WTC11 (cell line): ENCODE measurements at regions not wholly inside any gene's neighbourhood (a gene's known extent, or its start where the extent isn't known, plus 50 kb on each side); places are given as distances from the start of the nearest gene placed in this dataset.

Experiments
- ATAC-seq: fragments of 200-7000 bp; cut with Tn5 transposase; 2 replicates; pipeline ENCODE4 v1.10.0; 2021; ENCODE audit warnings: mild to moderate bottlenecking, moderate library complexity
- CTCF ChIA-PET: fragments of 300-600 bp; sonication (Branson Sonifier 250); formaldehyde crosslinking; loops from one replicate; lab custom pipeline; 2021; ENCODE audit warnings: antibody characterized with exemption; lab: Charles Lee
- POLR2A ChIA-PET: fragments of 350-600 bp; sonication (Branson Sonifier 250); formaldehyde crosslinking; loops from one replicate; lab custom pipeline; 2021; ENCODE audit warnings: antibody characterized with exemption; lab: Charles Lee
- DNase-seq: peaks from one replicate; pipeline ENCODE4 v3.0.0; 2021; ENCODE audit warnings: low spot score
- H3K27ac Mint-ChIP-seq: 2 replicates; pipeline ENCODE4 v1.8.0; 2021; ENCODE audit warnings: mixed read lengths
- H3K27me3 Mint-ChIP-seq: 2 replicates; pipeline ENCODE4 v1.8.0; 2021; ENCODE audit warnings: low read depth, mild to moderate bottlenecking, moderate library complexity, mixed read lengths
- H3K36me3 Mint-ChIP-seq: 2 replicates; pipeline ENCODE4 v1.8.0; 2021; ENCODE audit warnings: mixed read lengths
- H3K4me1 Mint-ChIP-seq: 2 replicates; pipeline ENCODE4 v1.8.0; 2022; ENCODE audit warnings: mixed read lengths
- H3K4me3 Mint-ChIP-seq: 2 replicates; pipeline ENCODE4 v1.8.0; 2021; ENCODE audit warnings: mild to moderate bottlenecking, moderate library complexity, mixed read lengths
- H3K9me3 Mint-ChIP-seq: 2 replicates; pipeline ENCODE4 v1.8.0; 2021; ENCODE audit warnings: mixed read lengths
- GTF2I ChIP-seq: fragments of 250-450 bp; sonication (Bioruptor Pico); conservative IDR thresholded peaks from 2 replicates; pipeline ENCODE4 v1.4.0; 2021; ENCODE audit warnings: mild to moderate bottlenecking
- JAZF1 ChIP-seq: fragments of 250-450 bp; sonication (Bioruptor Pico); IDR thresholded peaks from 2 replicates; pipeline ENCODE4 v1.9.0; 2021; ENCODE audit warnings: moderate library complexity, mild to moderate bottlenecking, inconsistent platforms
- PRRX2 ChIP-seq: fragments of 250-450 bp; sonication (Bioruptor Pico); IDR thresholded peaks from 2 replicates; pipeline ENCODE4 v1.8.0; 2021; ENCODE audit warnings: mild to moderate bottlenecking
- RELA ChIP-seq: sonication (generic); formaldehyde crosslinking; IDR thresholded peaks from 2 replicates; pipeline ENCODE4 v1.8.1; 2022; ENCODE audit warnings: missing genetic modification reagents, mild to moderate bottlenecking, borderline replicate concordance
- TCF7 ChIP-seq: sonication (generic); formaldehyde crosslinking; IDR thresholded peaks from 2 replicates; pipeline ENCODE4 v1.8.0; 2022; ENCODE audit warnings: mild to moderate bottlenecking, low read depth, missing genetic modification reagents, moderate library complexity
- TP53 ChIP-seq: sonication (generic); formaldehyde crosslinking; IDR thresholded peaks from 2 replicates; pipeline ENCODE4 v1.8.1; 2023; ENCODE audit warnings: mild to moderate bottlenecking, missing genetic modification reagents
- ZBTB21 ChIP-seq: sonication (generic); formaldehyde crosslinking; IDR thresholded peaks from 2 replicates; pipeline ENCODE4 v1.8.1; 2023; ENCODE audit warnings: mild to moderate bottlenecking, missing genetic modification reagents, borderline replicate concordance
- ZNF121 ChIP-seq: sonication (generic); formaldehyde crosslinking; IDR thresholded peaks from 2 replicates; pipeline ENCODE4 v1.8.0; 2023; ENCODE audit warnings: missing genetic modification reagents
- ZNF232 ChIP-seq: sonication (generic); formaldehyde crosslinking; IDR thresholded peaks from 2 replicates; pipeline ENCODE4 v1.8.0; 2022; ENCODE audit warnings: mild to moderate bottlenecking, missing genetic modification reagents
- ZNF416 ChIP-seq: fragments of 250-450 bp; sonication (Bioruptor Pico); IDR thresholded peaks from 2 replicates; pipeline ENCODE4 v1.9.0; 2021; ENCODE audit warnings: mild to moderate bottlenecking, inconsistent platforms
- ZNF671 ChIP-seq: fragments of 250-450 bp; sonication (Bioruptor Pico); IDR thresholded peaks from 2 replicates; pipeline ENCODE4 v1.8.0; 2021; ENCODE audit warnings: mild to moderate bottlenecking
- TF ChIP-seq, protein P1 (sequence below): sonication (generic); formaldehyde crosslinking; IDR thresholded peaks from 2 replicates; pipeline ENCODE4 v1.8.0; 2023; ENCODE audit warnings: mild to moderate bottlenecking, missing genetic modification reagents
- TF ChIP-seq, protein P2 (sequence below): sonication (generic); formaldehyde crosslinking; IDR thresholded peaks from 2 replicates; pipeline ENCODE4 v1.8.1; 2023; ENCODE audit warnings: mild to moderate bottlenecking, missing genetic modification reagents
- TF ChIP-seq, protein P3 (sequence below): sonication (generic); formaldehyde crosslinking; IDR thresholded peaks from 2 replicates; pipeline ENCODE4 v1.8.0; 2022; ENCODE audit warnings: mild to moderate bottlenecking, missing genetic modification reagents
- TF ChIP-seq, protein P4 (sequence below): sonication (generic); formaldehyde crosslinking; IDR thresholded peaks from 2 replicates; pipeline ENCODE4 v1.8.0; 2022; ENCODE audit warnings: mild to moderate bottlenecking, missing genetic modification reagents
- TF ChIP-seq, protein P5 (sequence below): fragments of 250-450 bp; sonication (Bioruptor Pico); IDR thresholded peaks from 2 replicates; pipeline ENCODE4 v1.9.0; 2021; ENCODE audit warnings: moderate library complexity, mild to moderate bottlenecking, inconsistent platforms, borderline replicate concordance
- TF ChIP-seq, protein P6 (sequence below): sonication (generic); formaldehyde crosslinking; IDR thresholded peaks from 2 replicates; pipeline ENCODE4 v1.8.1; 2023; ENCODE audit warnings: mild to moderate bottlenecking, missing genetic modification reagents, moderate library complexity
- TF ChIP-seq, protein P7 (sequence below): sonication (generic); formaldehyde crosslinking; conservative IDR thresholded peaks from 2 replicates; pipeline ENCODE4 v1.8.1; 2022; ENCODE audit warnings: mild to moderate bottlenecking, missing genetic modification reagents

DNA sequence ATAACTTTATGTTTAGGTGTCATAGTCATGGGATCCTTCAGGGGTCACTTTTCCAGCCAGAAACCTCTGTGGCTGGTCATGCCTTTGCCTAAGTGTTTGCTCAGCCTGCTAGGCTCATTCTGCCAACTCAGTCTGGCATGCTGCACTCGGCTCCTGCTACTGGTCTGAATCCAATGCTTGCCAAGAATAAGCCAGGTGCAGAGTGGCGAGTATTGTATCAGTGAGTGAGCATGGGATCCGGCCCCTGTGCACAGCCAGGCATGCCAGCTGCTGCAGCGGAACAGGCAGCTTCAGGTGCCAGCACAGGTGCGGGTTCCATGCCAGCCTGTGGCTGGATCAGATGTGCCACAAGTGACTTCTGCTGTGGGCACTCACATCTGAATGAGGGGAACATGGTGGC is 1269.3 kb upstream of the CNTN5 start (continued):
- TF ChIP-seq, protein P1, sequence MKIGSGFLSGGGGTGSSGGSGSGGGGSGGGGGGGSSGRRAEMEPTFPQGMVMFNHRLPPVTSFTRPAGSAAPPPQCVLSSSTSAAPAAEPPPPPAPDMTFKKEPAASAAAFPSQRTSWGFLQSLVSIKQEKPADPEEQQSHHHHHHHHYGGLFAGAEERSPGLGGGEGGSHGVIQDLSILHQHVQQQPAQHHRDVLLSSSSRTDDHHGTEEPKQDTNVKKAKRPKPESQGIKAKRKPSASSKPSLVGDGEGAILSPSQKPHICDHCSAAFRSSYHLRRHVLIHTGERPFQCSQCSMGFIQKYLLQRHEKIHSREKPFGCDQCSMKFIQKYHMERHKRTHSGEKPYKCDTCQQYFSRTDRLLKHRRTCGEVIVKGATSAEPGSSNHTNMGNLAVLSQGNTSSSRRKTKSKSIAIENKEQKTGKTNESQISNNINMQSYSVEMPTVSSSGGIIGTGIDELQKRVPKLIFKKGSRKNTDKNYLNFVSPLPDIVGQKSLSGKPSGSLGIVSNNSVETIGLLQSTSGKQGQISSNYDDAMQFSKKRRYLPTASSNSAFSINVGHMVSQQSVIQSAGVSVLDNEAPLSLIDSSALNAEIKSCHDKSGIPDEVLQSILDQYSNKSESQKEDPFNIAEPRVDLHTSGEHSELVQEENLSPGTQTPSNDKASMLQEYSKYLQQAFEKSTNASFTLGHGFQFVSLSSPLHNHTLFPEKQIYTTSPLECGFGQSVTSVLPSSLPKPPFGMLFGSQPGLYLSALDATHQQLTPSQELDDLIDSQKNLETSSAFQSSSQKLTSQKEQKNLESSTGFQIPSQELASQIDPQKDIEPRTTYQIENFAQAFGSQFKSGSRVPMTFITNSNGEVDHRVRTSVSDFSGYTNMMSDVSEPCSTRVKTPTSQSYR (CRISPR knock-in tag) = no peak
- TF ChIP-seq, protein P2, sequence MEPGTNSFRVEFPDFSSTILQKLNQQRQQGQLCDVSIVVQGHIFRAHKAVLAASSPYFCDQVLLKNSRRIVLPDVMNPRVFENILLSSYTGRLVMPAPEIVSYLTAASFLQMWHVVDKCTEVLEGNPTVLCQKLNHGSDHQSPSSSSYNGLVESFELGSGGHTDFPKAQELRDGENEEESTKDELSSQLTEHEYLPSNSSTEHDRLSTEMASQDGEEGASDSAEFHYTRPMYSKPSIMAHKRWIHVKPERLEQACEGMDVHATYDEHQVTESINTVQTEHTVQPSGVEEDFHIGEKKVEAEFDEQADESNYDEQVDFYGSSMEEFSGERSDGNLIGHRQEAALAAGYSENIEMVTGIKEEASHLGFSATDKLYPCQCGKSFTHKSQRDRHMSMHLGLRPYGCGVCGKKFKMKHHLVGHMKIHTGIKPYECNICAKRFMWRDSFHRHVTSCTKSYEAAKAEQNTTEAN (CRISPR knock-in tag) = no peak
- no peak for TF ChIP-seq JAZF1
- TF ChIP-seq, protein P3, sequence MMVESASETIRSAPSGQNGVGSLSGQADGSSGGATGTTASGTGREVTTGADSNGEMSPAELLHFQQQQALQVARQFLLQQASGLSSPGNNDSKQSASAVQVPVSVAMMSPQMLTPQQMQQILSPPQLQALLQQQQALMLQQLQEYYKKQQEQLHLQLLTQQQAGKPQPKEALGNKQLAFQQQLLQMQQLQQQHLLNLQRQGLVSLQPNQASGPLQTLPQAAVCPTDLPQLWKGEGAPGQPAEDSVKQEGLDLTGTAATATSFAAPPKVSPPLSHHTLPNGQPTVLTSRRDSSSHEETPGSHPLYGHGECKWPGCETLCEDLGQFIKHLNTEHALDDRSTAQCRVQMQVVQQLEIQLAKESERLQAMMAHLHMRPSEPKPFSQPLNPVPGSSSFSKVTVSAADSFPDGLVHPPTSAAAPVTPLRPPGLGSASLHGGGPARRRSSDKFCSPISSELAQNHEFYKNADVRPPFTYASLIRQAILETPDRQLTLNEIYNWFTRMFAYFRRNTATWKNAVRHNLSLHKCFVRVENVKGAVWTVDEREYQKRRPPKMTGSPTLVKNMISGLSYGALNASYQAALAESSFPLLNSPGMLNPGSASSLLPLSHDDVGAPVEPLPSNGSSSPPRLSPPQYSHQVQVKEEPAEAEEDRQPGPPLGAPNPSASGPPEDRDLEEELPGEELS (CRISPR knock-in tag) = no peak
- TF ChIP-seq RELA = no peak
- TF ChIP-seq ZNF232 (CRISPR knock-in tag) = no peak
- no peak for TF ChIP-seq ZNF671 (CRISPR knock-in tag)

DNA sequence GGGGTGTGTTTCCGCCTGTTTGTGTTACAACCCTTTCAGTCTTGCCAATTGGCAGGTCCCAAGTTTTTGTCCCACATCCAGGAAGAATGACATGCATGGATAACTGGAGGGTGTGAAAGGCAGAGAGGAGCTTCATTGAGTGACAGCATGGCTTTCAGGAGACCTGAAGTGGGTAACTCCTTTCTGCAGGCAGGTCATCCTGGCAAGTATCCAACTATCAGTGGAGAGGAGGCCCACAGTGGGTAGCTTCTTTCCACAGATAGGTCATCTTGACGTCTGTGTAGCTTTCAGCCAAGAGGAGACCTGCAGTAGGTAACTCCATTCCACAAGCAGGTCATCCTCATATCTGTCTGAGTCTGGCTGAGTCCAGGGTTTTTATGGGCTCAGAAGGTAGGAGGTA is 1268.8 kb upstream of the CNTN5 start:
- CTCF ChIA-PET = no interaction called here
- Mint-ChIP-seq H3K36me3 (no peaks in the 10 kb centered on the region), H3K27me3 (no peaks in the 10 kb centered on the region), H3K4me1 (no peaks in the 10 kb centered on the region; the same call in 1 of the 2 replicates), H3K27ac (no peak overlapping the region), H3K4me3 (no peak overlapping the region), H3K9me3 (no peaks in the 10 kb centered on the region)
- TF ChIP-seq, protein P4, sequence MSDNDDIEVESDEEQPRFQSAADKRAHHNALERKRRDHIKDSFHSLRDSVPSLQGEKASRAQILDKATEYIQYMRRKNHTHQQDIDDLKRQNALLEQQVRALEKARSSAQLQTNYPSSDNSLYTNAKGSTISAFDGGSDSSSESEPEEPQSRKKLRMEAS = no peak
- TF ChIP-seq, protein P5, sequence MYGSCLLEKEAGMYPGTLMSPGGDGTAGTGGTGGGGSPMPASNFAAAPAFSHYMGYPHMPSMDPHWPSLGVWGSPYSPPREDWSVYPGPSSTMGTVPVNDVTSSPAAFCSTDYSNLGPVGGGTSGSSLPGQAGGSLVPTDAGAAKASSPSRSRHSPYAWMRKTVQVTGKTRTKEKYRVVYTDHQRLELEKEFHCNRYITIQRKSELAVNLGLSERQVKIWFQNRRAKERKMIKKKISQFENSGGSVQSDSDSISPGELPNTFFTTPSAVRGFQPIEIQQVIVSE (CRISPR knock-in tag) = no peak
- TF ChIP-seq GTF2I (CRISPR knock-in tag) = no peak
- TF ChIP-seq PRRX2 (CRISPR knock-in tag) = no peak
- no peak for TF ChIP-seq ZNF121 (CRISPR knock-in tag)
- TF ChIP-seq, protein P6, sequence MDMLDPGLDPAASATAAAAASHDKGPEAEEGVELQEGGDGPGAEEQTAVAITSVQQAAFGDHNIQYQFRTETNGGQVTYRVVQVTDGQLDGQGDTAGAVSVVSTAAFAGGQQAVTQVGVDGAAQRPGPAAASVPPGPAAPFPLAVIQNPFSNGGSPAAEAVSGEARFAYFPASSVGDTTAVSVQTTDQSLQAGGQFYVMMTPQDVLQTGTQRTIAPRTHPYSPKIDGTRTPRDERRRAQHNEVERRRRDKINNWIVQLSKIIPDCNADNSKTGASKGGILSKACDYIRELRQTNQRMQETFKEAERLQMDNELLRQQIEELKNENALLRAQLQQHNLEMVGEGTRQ (CRISPR knock-in tag) = no peak
- DNase-seq (no peak), ATAC-seq (no peak)
- POLR2A ChIA-PET = no interaction called here

DNA sequence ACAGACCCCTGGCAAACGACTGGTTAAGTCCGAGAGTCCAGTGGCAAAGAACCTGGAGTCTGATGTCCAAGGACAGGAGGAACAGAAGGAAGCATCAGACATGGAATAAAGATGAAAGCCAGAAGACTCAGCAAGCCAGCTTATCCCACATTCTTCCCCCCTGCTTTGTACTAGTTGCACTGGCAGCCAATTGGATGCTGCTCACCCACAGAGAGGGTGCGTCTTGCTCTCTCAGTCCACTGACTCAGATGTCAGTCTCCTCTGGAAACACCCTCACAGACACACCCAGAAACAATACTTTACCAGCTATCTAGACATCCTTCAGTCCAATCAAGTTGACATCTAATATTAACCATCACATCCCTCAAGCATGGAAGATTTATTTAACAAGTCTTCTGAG is 1265.8 kb upstream of the CNTN5 start:
- H3K9me3 Mint-ChIP-seq = no peaks in the 10 kb centered on the region
- POLR2A ChIA-PET = no interaction called here
- no peaks in the 10 kb centered on the region; the same call in 1 of the 2 replicates for H3K4me1 Mint-ChIP-seq
- no peak for DNase-seq
- H3K27me3 Mint-ChIP-seq = no peaks in the 10 kb centered on the region
- H3K27ac Mint-ChIP-seq = no peak overlapping the region
- H3K4me3 Mint-ChIP-seq = no peak overlapping the region
- peak; percentile 60; the same call in 1 of the 2 replicates for ATAC-seq
- H3K36me3 Mint-ChIP-seq = no peaks in the 10 kb centered on the region
- CTCF ChIA-PET = no interaction called here
- TF ChIP-seq ZBTB21 (CRISPR knock-in tag) = no peak
- TF ChIP-seq ZNF416 (CRISPR knock-in tag) = no peak
- TF ChIP-seq, protein P7, sequence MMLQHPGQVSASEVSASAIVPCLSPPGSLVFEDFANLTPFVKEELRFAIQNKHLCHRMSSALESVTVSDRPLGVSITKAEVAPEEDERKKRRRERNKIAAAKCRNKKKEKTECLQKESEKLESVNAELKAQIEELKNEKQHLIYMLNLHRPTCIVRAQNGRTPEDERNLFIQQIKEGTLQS (CRISPR knock-in tag) = no peak
- TF ChIP-seq TCF7 (CRISPR knock-in tag) = no peak
- TF ChIP-seq TP53 = no peak
- TF ChIP-seq, protein P6 (CRISPR knock-in tag) = no peak
